ENCODE measurements at regions not wholly inside any gene's neighbourhood (a gene's known extent, or its start where the extent isn't known, plus 50 kb on each side); places are given as distances from the start of the nearest gene placed in this dataset.

GRCh38 chr7:25572423-25572822 lies 344.1 kb upstream of the NPVF start:
- Histone ChIP-seq H3K4me1 (replicated peaks in 1 of 2) (no peaks in the 10 kb centered on the region), H3K36me3 (replicated peaks in 1 of 2) (no peaks in the 10 kb centered on the region), H3K27ac (no peak overlapping the region), H3K27me3 (no peaks in the 10 kb centered on the region), H3K9me3 (replicated peaks in 1 of 3) (no peaks in the 10 kb centered on the region), H3K4me3 (no peak overlapping the region)
- DNase-seq: no peak
- WGBS, 4 donors: 67 to 84% (median 74%) methylated on average over 2 of the region's 2 CpGs
- TF ChIP-seq POLR2A (IDR thresholded peaks at IDR 0.05): no peak
- intact Hi-C loops (cut with DNase I): loop anchor here in 1 of 2 donors (5.0 kb wide), 1 partner anchor 315 kb away; no protein-coding TSS in a partner anchor

DNA sequence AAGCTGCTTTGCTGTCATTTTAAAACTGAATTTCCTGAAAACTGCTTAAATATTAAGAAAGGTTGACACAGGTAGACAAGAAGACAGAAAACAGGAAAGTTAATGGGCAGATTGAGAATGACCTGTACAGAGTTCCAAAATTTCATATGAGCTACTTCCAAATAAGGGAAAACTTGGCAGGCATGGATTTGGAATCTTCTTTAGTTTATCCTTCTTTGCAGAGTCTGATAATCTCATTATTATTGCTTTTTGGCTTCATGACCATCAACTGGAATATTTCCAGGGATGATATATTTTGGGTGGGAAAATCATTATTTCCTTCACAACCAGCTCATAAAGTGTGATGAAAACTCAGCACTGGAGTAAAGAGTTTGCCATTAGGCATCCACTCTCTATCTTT lies 346.5 kb upstream of the NPVF start:
- TF ChIP-seq, protein P1, sequence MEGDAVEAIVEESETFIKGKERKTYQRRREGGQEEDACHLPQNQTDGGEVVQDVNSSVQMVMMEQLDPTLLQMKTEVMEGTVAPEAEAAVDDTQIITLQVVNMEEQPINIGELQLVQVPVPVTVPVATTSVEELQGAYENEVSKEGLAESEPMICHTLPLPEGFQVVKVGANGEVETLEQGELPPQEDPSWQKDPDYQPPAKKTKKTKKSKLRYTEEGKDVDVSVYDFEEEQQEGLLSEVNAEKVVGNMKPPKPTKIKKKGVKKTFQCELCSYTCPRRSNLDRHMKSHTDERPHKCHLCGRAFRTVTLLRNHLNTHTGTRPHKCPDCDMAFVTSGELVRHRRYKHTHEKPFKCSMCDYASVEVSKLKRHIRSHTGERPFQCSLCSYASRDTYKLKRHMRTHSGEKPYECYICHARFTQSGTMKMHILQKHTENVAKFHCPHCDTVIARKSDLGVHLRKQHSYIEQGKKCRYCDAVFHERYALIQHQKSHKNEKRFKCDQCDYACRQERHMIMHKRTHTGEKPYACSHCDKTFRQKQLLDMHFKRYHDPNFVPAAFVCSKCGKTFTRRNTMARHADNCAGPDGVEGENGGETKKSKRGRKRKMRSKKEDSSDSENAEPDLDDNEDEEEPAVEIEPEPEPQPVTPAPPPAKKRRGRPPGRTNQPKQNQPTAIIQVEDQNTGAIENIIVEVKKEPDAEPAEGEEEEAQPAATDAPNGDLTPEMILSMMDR (IDR thresholded peaks at IDR 0.05): no peak
- no peak for TF ChIP-seq POLR2A (IDR thresholded peaks at IDR 0.05)
- no peak for DNase-seq
- Histone ChIP-seq H3K27ac (no peak overlapping the region), H3K9me3 (replicated peaks in 1 of 3) (no peaks in the 10 kb centered on the region), H3K27me3 (no peaks in the 10 kb centered on the region), H3K36me3 (replicated peaks in 1 of 2) (no peaks in the 10 kb centered on the region), H3K4me1 (replicated peaks in 1 of 2) (no peaks in the 10 kb centered on the region), H3K4me3 (no peak overlapping the region)
- intact Hi-C loops (cut with DNase I): loop anchor here in 1 of 2 donors (5.0 kb wide), 1 partner anchor 318 kb away; no protein-coding TSS in a partner anchor

DNA sequence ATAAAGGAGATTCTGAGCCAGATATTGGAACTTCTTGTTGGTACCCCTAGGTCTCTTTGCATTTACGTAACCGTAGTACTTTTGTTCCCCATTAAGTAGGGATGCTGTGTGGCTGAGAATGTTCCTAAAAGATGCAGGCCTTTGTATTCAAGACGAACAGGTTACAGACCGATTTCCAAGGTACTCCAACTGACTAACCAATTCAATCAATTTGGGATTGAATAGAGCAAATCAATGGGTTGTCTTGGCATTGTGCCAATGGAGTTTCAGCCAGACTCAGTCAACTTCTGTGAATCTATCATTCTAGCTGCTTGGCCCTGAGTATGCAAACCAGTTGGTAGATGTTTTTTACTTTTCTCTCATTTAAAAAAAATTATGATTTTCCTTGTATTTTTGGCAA lies 347.3 kb upstream of the NPVF start:
- no peak overlapping the region for H3K27ac ChIP-seq

GRCh38 chr7:25578991-25579777 lies 350.9 kb upstream of the NPVF start:
- Histone ChIP-seq H3K36me3 (replicated peaks in 1 of 2) (no peaks in the 10 kb centered on the region), H3K4me1 (replicated peaks in 1 of 2) (no peaks in the 10 kb centered on the region), H3K4me3 (no peak overlapping the region), H3K27ac (peak overlapping the region in 1 of 5 donors; percentile 55), H3K9me3 (replicated peaks in 1 of 3) (no peaks in the 10 kb centered on the region), H3K27me3 (no peaks in the 10 kb centered on the region)
- peak in 1 of 2 donors; percentile 37 for TF ChIP-seq POLR2A (IDR thresholded peaks at IDR 0.05)
- TF ChIP-seq, protein P1 (IDR thresholded peaks at IDR 0.05): no peak
- peak in 1 of 7 donors; percentile 62 for DNase-seq
- WGBS, 4 donors: 52 to 65% (median 61%) methylated on average over 3 of the region's 3 CpGs
- intact Hi-C loops (cut with DNase I): no loop called here

More for the DNA sequence above, 347.3 kb upstream of the NPVF start:
- H3K4me3 ChIP-seq: no peak overlapping the region
- H3K36me3 ChIP-seq (replicated peaks in 1 of 2): no peaks in the 10 kb centered on the region
- no peak for DNase-seq
- H3K4me1 ChIP-seq (replicated peaks in 1 of 2): no peaks in the 10 kb centered on the region
- no peaks in the 10 kb centered on the region for H3K9me3 ChIP-seq (replicated peaks in 1 of 3)
- WGBS, 4 donors: 81 to 89% (median 87%) methylated on average over 4 of the region's 4 CpGs
- no peak for TF ChIP-seq POLR2A (IDR thresholded peaks at IDR 0.05)
- TF ChIP-seq, protein P1 (IDR thresholded peaks at IDR 0.05): no peak
- intact Hi-C loops (cut with DNase I): no loop called here
- no peaks in the 10 kb centered on the region for H3K27me3 ChIP-seq

- TF ChIP-seq, protein P1 (IDR thresholded peaks at IDR 0.05): peak in 1 of 6 experiments; percentile 2
- TF ChIP-seq POLR2A (IDR thresholded peaks at IDR 0.05): no peak
- Histone ChIP-seq H3K27ac (peak overlapping the region in 1 of 5 donors; percentile 55), H3K4me3 (no peak overlapping the region), H3K36me3 (replicated peaks in 1 of 2) (no peaks in the 10 kb centered on the region), H3K9me3 (replicated peaks in 1 of 3) (no peaks in the 10 kb centered on the region), H3K4me1 (replicated peaks in 1 of 2) (no peaks in the 10 kb centered on the region), H3K27me3 (no peaks in the 10 kb centered on the region)
- intact Hi-C loops (cut with DNase I): no loop called here
- WGBS, 4 donors: 84 to 91% (median 85%) methylated on average over 4 of the region's 4 CpGs
- peak in 1 of 7 donors; percentile 86 for DNase-seq
Observed at GRCh38 chr7:25579778-25580075, 351.4 kb upstream of the NPVF start.

All from adrenal gland (tissue), 9 donors.